Bronchial epithelial cell (primary cell): ENCODE measurements at regions not wholly inside any gene's neighbourhood (a gene's known extent, or its start where the extent isn't known, plus 50 kb on each side); places are given as distances from the start of the nearest gene placed in this dataset.

Source experiments
- DNase-seq: peaks from one replicate; pipeline ENCODE4 v3.0.0-alpha.2; 2010; ENCODE audit warnings: low read depth
- FAIRE-seq: peaks from 2 replicates; lab custom pipeline; 2011; peaks lifted over from hg19 to GRCh38; lab: Jason Lieb, UNC
- H3K27me3 ChIP-seq: 2 replicates; pipeline ENCODE4 v1.5.1; 2011; ENCODE audit warnings: low read length; ENCODE audit not compliant: control insufficient read depth, insufficient read depth
- H3K36me3 ChIP-seq: 2 replicates; pipeline ENCODE4 v1.5.1; 2011; ENCODE audit warnings: low read length; ENCODE audit not compliant: control insufficient read depth, insufficient read depth
- H3K4me3 ChIP-seq: 2 replicates; pipeline ENCODE4 v1.5.1; 2011; ENCODE audit warnings: mild to moderate bottlenecking, low read depth, low read length, control low read depth
- TF ChIP-seq, protein P1 (sequence below): IDR thresholded peaks from 2 replicates; pipeline ENCODE4 v1.5.1; 2011; ENCODE audit warnings: mild to moderate bottlenecking, moderate library complexity, low read length, control low read depth, inconsistent platforms; ENCODE audit not compliant: insufficient read depth, severe bottlenecking

DNA sequence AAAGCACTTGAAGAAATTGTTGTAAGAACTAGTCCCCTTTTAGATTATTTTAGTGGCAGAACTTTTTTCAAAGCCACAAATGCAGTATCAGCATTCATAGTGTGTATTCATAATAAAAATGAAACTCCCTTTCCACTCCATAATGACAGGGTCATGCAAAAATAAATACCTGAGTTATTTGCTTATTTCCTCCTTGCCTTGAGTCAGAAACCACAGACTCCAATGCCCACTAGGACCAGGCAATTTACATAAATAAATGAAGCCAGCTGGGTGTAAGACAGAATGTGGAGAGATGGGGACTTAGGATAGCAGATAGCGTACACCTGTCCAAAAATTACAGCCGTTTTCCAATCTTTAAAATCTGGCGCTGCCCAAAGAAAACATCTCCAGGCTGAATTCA is 417.8 kb downstream of the TMEM161B start:
- no peaks in the 10 kb centered on the region for H3K36me3 ChIP-seq
- TF ChIP-seq, protein P1, sequence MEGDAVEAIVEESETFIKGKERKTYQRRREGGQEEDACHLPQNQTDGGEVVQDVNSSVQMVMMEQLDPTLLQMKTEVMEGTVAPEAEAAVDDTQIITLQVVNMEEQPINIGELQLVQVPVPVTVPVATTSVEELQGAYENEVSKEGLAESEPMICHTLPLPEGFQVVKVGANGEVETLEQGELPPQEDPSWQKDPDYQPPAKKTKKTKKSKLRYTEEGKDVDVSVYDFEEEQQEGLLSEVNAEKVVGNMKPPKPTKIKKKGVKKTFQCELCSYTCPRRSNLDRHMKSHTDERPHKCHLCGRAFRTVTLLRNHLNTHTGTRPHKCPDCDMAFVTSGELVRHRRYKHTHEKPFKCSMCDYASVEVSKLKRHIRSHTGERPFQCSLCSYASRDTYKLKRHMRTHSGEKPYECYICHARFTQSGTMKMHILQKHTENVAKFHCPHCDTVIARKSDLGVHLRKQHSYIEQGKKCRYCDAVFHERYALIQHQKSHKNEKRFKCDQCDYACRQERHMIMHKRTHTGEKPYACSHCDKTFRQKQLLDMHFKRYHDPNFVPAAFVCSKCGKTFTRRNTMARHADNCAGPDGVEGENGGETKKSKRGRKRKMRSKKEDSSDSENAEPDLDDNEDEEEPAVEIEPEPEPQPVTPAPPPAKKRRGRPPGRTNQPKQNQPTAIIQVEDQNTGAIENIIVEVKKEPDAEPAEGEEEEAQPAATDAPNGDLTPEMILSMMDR = no peak
- no peak for FAIRE-seq
- DNase-seq = peak; percentile 15
- no peak overlapping the region for H3K4me3 ChIP-seq
- H3K27me3 ChIP-seq = no peaks in the 10 kb centered on the region

DNA sequence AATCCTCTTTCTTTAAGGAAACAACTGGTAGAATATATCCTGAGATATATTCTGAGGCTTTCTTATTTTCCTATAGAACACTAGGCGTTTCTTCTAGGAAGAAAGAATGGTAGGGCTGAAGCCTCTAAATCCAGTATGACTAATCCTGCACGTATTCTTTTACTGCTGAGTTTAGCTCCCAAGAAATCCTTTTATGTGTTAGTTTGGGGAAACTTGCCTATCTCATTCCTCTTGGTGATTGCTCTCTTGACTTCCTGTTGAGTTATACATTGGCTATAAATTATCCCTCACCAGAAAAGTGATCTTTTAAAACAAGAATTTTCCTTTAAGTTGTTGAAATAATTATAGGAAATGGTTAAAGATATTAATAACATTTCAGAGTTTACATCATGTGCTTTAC is 422.9 kb downstream of the TMEM161B start:
- H3K36me3 ChIP-seq = no peaks in the 10 kb centered on the region
- no peak overlapping the region for H3K4me3 ChIP-seq
- FAIRE-seq (no peak), DNase-seq (no peak)
- H3K27me3 ChIP-seq = no peaks in the 10 kb centered on the region
- TF ChIP-seq, protein P1 = no peak

DNA sequence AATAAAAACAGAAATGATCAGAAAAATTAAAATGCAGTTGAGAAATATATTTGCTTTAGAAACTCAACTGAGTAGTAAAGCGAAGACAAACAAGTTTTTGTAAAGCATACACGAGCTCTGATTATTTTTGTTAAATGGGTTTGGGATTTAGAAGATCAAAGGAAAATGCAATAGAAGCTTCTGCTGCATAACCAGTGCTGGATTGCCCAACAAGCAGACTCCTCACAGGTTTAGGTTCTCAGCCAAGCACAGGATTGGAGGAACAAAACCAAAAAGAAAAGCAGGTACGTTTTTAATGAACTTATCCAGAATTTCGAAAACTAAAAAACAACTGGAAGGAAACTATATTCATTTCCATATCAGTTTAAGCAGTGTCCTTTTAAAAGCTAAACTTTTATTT is 423.8 kb downstream of the TMEM161B start:
- DNase-seq (no peak), FAIRE-seq (no peak)
- Histone ChIP-seq H3K36me3 (no peaks in the 10 kb centered on the region), H3K27me3 (no peaks in the 10 kb centered on the region), H3K4me3 (no peak overlapping the region)
- TF ChIP-seq, protein P1 = no peak

GRCh38 chr5:87844449-87844848 is 424.2 kb downstream of the TMEM161B start:
- Histone ChIP-seq H3K4me3 (no peak overlapping the region), H3K27me3 (no peaks in the 10 kb centered on the region), H3K36me3 (no peaks in the 10 kb centered on the region)
- DNase-seq (no peak), FAIRE-seq (no peak)
- TF ChIP-seq, protein P1 = no peak

- no peaks in the 10 kb centered on the region for H3K27me3 ChIP-seq
- FAIRE-seq (no peak), DNase-seq (no peak)
- no peaks in the 10 kb centered on the region for H3K36me3 ChIP-seq
- TF ChIP-seq, protein P1 = no peak
- no peak overlapping the region for H3K4me3 ChIP-seq
Observed at GRCh38 chr5:87836696-87837095, 424.0 kb upstream of the CCNH start.

GRCh38 chr5:87831499-87831898 is 418.8 kb upstream of the CCNH start:
- Histone ChIP-seq H3K4me3 (no peak overlapping the region), H3K36me3 (no peaks in the 10 kb centered on the region), H3K27me3 (no peaks in the 10 kb centered on the region)
- FAIRE-seq = no peak
- TF ChIP-seq, protein P1 = no peak
- no peak for DNase-seq
